GM19372 (cell line): ENCODE measurements at regions not wholly inside any gene's neighbourhood (a gene's known extent, or its start where the extent isn't known, plus 50 kb on each side); places are given as distances from the start of the nearest gene placed in this dataset.

Experiments
- ATAC-seq: cut with Tn5 transposase; IDR thresholded peaks from one replicate; pipeline ENCODE4 v1.9.1; 2021; ENCODE audit warnings: mild to moderate bottlenecking, low read depth, moderate library complexity; ENCODE audit not compliant: unreplicated experiment

GRCh38 chr18:21991886-21992285 lies 177.5 kb upstream of the GATA6 start:
- ATAC-seq: no peak

GRCh38 chr18:21996351-21996826 lies 173.0 kb upstream of the GATA6 start:
- no peak for ATAC-seq

- no peak for ATAC-seq
These were observed 171.9 kb upstream of the GATA6 start for GRCh38 chr18:21997207-21998143.

DNA sequence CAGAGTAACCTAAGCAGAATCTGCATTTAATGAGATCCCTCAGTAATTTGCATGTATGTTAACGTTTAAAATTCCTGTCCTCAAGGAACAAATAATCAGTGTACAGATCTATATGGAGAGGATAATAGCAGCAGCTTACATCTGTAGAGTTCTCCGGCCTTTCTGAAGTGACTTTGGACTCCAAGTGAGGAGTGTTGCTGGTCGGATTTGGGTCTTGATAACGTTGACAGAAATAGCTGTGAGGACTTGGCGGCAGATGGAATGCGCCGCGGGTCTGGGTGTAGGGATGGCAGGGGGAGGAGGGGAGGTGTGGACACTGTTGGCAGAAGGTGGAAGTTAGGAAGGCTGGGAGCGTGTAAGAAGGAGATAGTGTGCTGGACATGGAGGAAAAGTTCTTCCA lies 170.9 kb upstream of the GATA6 start:
- no peak for ATAC-seq

DNA sequence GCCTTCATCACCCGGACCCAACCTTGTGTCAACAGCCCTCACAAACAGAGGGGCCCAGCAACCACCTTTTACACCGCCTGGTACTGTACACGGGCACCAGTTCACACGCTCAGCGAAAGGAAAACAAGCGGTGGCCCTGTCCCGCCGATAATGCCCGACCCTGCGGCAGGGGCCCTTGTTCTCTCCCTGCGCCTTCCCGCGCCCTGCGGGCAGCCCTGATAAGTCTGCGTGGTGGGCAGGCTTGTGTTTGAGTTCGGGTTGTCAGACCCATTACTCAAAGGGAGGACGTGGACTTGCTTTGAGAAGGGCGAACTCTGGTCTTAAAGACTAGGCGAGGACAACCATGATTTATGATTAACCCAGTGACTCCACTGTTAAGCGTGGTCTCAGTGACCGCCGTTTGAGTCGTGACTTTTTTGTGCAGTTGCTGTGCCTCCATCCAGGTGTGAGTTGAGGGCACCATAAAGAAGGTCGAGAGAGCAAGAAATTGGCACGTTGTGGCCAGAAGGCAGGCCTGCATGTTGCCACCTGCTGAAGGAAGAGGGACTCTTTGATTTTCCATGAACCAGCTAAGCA lies 167.4 kb upstream of the GATA6 start:
- ATAC-seq: no peak

- no peak for ATAC-seq
These were observed 164.1 kb upstream of the GATA6 start for GRCh38 chr18:22005191-22005841.

DNA sequence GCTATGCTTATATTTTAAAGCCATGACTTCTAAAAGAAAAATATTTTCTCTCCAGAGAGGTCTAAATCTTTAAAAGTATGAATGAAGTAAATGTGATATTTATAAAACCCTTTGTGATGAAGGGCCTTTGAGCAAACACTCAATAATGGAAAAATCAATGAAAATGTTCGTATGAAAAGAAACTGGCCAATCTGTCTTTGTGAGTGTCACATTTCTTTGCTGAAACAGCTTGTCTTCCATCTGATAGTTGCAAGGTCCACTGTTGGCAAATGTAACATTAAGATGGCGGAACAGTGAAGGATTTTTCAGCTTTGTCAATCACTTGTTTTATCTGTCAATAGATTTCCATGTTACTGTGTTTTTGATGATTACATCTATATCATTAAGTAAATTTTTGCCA lies 162.9 kb upstream of the GATA6 start:
- ATAC-seq: no peak

DNA sequence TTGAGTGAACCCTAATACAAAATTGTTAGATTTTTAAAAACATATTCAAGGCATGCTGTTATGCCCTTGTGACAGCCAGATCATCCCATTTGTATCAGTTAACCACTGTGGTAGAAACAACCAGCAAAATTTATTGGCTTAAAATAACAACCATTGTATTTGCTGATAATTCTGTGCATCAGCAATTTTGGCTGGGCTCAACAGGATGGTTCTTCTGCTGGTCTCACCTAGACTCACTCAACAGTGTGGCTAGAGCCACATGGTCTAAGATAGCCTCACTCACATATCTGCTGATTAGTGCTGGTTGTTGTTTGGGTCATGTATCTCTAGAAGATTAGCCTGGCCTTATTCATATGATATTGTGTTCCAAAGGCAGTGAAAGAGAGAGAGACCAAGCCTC lies 160.1 kb upstream of the GATA6 start:
- ATAC-seq: no peak

- ATAC-seq: no peak
These were observed 155.4 kb upstream of the GATA6 start for GRCh38 chr18:22013993-22014392.

GRCh38 chr18:22015156-22015555 lies 154.2 kb upstream of the GATA6 start:
- no peak for ATAC-seq

GRCh38 chr18:22018366-22018765 lies 151.0 kb upstream of the GATA6 start:
- no peak for ATAC-seq

- ATAC-seq: no peak
These were observed 150.2 kb upstream of the GATA6 start for GRCh38 chr18:22019193-22019592.

DNA sequence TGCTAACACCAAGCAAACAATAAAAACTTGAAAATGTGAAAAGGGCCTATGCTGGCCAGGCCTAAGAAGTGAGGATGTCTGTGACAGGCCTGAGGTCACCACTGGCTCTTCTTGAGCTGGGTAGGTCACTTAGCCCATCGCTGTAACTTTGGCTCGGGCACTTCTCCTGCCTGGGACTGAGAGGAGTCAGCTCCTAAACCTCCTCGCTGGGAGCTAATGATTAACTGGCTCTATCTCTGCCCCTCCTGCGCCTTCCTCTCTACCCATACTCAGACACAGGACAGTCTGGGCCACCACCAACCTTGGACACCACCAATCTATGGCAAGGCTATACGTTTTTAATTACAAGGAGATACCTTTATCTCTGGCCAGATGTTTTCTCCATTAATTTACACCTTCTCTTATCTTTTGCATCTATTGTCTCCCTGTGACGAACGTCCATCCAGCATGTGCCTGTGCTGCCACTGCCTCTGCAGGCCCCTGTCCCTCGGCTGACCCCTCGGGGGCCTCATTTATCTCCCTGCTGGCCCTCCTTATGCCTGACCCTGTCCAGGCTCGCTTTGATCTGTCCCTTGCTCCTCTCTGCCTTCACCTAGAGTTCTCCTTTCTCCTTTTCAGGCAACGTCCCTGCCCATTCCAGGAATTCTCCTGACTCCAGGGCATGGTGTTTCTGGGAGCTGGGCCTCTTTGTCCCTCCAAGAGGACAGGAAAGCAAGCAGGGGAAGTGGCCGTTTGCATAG lies 149.1 kb upstream of the GATA6 start:
- no peak for ATAC-seq

DNA sequence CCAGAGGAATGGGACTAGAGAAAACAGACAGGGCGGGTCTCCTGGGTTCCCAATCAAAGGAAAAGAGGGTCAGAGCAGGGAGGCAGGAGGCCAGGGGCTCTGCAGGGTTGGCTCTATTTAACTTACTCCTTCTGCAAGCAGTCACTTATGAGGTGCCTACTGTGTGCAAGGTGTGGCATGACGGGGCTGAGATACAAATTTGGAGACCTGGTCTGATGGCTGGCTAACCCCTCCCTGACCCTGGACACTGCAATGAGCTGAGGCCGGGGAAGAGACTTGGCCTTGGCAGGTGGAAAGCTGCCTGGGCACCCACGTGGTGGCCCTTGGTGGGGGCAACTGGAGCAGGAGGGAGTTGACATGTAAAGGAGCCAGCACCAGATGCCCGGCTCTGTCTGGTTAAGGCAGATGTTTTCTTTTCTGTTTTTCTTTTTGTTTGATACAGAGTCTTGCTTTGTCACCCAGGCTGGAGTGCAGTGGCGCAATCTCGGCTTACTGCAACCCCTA lies 148.5 kb upstream of the GATA6 start:
- ATAC-seq: no peak

- no peak for ATAC-seq
These were observed 147.7 kb upstream of the GATA6 start for GRCh38 chr18:22021701-22022100.

DNA sequence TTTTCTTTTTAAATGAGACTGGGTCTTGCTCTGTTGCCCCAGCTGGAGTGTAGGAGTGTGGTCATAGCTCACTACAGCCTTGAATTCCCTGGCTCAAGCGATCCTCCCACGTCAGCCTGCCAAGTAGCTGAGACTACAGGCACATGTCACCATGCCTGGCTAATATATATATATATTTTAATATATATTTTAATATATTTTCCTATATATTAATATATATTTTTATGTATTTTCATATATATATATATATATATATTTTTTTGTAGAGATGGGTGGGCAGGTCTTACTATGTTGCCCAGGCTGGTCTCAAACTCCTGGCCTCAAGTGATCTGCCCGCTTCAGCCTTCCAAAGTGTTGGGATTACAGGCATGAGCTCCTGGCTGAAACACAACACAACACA lies 144.5 kb upstream of the GATA6 start:
- no peak for ATAC-seq

GRCh38 chr18:22026362-22026761 lies 143.0 kb upstream of the GATA6 start:
- ATAC-seq: no peak

- ATAC-seq: no peak
These were observed 142.5 kb upstream of the GATA6 start for GRCh38 chr18:22026889-22027288.

- no peak for ATAC-seq
These were observed 137.8 kb upstream of the GATA6 start for GRCh38 chr18:22031611-22032010.

DNA sequence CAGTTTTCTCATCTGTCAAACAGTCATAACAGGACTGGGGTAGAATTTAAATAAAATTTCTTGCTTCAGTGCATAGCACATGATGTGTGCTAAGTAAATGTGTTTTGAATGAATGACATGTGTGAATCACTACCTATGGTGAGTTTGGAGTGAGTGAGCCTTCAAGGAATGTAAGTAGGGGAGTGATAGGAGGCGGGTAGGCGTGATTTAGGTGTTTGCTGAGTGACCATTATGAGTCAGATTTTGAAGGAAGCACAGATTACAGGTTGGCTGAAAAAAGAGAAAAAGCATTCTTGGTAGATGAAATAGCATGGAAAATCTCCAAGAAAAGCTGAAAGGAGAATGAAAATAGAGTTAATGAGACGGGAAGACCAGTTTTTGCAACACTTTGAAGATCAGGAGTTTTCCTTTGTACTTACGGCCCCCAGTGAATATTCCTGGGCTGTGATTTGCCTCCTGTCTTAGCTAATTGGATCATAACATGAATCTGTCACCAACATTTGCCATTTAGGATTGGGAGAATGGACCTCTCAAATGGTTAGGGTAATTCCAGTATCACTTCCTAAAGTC lies 136.9 kb upstream of the GATA6 start:
- no peak for ATAC-seq
